Osteocyte (in vitro differentiated cells): ENCODE measurements at regions not wholly inside any gene's neighbourhood (a gene's known extent, or its start where the extent isn't known, plus 50 kb on each side); places are given as distances from the start of the nearest gene placed in this dataset.

Experiments
- DNase-seq: peaks from one replicate; pipeline ENCODE4 v3.0.0; 2021; ENCODE audit warnings: mixed read lengths; ENCODE audit not compliant: unreplicated experiment; ENCODE audit errors: extremely low spot score
- H3K27ac Mint-ChIP-seq: one replicate; pipeline ENCODE4 v1.8.0; 2021; ENCODE audit warnings: mild to moderate bottlenecking, mixed read lengths; ENCODE audit not compliant: unreplicated experiment
- H3K27me3 Mint-ChIP-seq: one replicate; pipeline ENCODE4 v1.8.0; 2021; ENCODE audit warnings: mixed read lengths; ENCODE audit not compliant: unreplicated experiment
- H3K36me3 Mint-ChIP-seq: one replicate; pipeline ENCODE4 v1.8.0; 2021; ENCODE audit warnings: mixed read lengths; ENCODE audit not compliant: unreplicated experiment
- H3K4me1 Mint-ChIP-seq: one replicate; pipeline ENCODE4 v1.8.0; 2021; ENCODE audit warnings: mixed read lengths; ENCODE audit not compliant: unreplicated experiment
- H3K4me3 Mint-ChIP-seq: one replicate; pipeline ENCODE4 v1.8.0; 2021; ENCODE audit warnings: mild to moderate bottlenecking, moderate library complexity, mixed read lengths; ENCODE audit not compliant: unreplicated experiment
- H3K9me3 Mint-ChIP-seq: one replicate; pipeline ENCODE4 v1.8.0; 2021; ENCODE audit warnings: mixed read lengths; ENCODE audit not compliant: unreplicated experiment
- CTCF ChIP-seq: fragments of 200-600 bp; sonication (generic); IDR thresholded peaks from 2 replicates; pipeline ENCODE4 v1.5.0; 2021; ENCODE audit warnings: antibody characterized with exemption, mild to moderate bottlenecking, moderate library complexity

GRCh38 chr14:30260833-30261607 is 297.9 kb upstream of the G2E3 start:
- H3K9me3 Mint-ChIP-seq, result peaks cover 5% of the 10 kb centered on the region
- H3K4me1 Mint-ChIP-seq, result no peaks in the 10 kb centered on the region
- peaks cover 9% of the 10 kb centered on the region for H3K27me3 Mint-ChIP-seq
- H3K36me3 Mint-ChIP-seq, result no peaks in the 10 kb centered on the region
- no peak overlapping the region for H3K4me3 Mint-ChIP-seq
- no peak for DNase-seq
- no peak overlapping the region for H3K27ac Mint-ChIP-seq
- no peak for TF ChIP-seq CTCF

- Mint-ChIP-seq H3K4me3 (no peak overlapping the region), H3K27me3 (peaks cover 9% of the 10 kb centered on the region), H3K27ac (no peak overlapping the region), H3K36me3 (no peaks in the 10 kb centered on the region), H3K4me1 (no peaks in the 10 kb centered on the region), H3K9me3 (no peaks in the 10 kb centered on the region)
- DNase-seq, result no peak
- TF ChIP-seq CTCF, result no peak
Measured at GRCh38 chr14:30264161-30264560, 294.8 kb upstream of the G2E3 start.

- no peaks in the 10 kb centered on the region for H3K36me3 Mint-ChIP-seq
- peaks cover 2% of the 10 kb centered on the region for H3K4me1 Mint-ChIP-seq
- TF ChIP-seq CTCF, result no peak
- H3K27me3 Mint-ChIP-seq, result peaks cover 6% of the 10 kb centered on the region
- no peak for DNase-seq
- no peaks in the 10 kb centered on the region for H3K9me3 Mint-ChIP-seq
- no peak overlapping the region for H3K4me3 Mint-ChIP-seq
- H3K27ac Mint-ChIP-seq, result no peak overlapping the region
Measured at GRCh38 chr14:30266290-30266689, 292.7 kb upstream of the G2E3 start.

- DNase-seq, result no peak
- Mint-ChIP-seq H3K36me3 (no peaks in the 10 kb centered on the region), H3K27ac (no peak overlapping the region), H3K27me3 (peaks cover 6% of the 10 kb centered on the region), H3K9me3 (no peaks in the 10 kb centered on the region), H3K4me3 (no peak overlapping the region), H3K4me1 (peaks cover 2% of the 10 kb centered on the region)
- no peak for TF ChIP-seq CTCF
Measured at GRCh38 chr14:30267141-30267540, 291.8 kb upstream of the G2E3 start.

GRCh38 chr14:30270200-30271161 is 288.5 kb upstream of the G2E3 start:
- H3K27me3 Mint-ChIP-seq, result peaks cover 4% of the 10 kb centered on the region

More at GRCh38 chr14:30270200-30271161, 288.5 kb upstream of the G2E3 start:
- TF ChIP-seq CTCF, result peak; percentile 88
- Mint-ChIP-seq H3K4me1 (peaks cover 2% of the 10 kb centered on the region), H3K27ac (no peak overlapping the region), H3K36me3 (no peaks in the 10 kb centered on the region), H3K4me3 (peak overlapping the region; percentile 69), H3K9me3 (no peaks in the 10 kb centered on the region)
- DNase-seq, result peak; percentile 91
